HAP-1 (cell line): ENCODE measurements at regions not wholly inside any gene's neighbourhood (a gene's known extent, or its start where the extent isn't known, plus 50 kb on each side); places are given as distances from the start of the nearest gene placed in this dataset.

Experiments
- DNase-seq, 2 experiments: peaks; one replicate each; pipeline ENCODE4 v3.0.0-alpha.2; 2016 to 2020; ENCODE audit warnings: low spot score in 2 of 2
- H3K27me3 ChIP-seq: fragments of 250-450 bp; sonication (Bioruptor Pico); 2 replicates; pipeline ENCODE4 v1.5.1; 2020; ENCODE audit warnings: low read depth, mild to moderate bottlenecking, moderate library complexity
- H3K36me3 ChIP-seq: fragments of 250-450 bp; sonication (Bioruptor Pico); replicated peaks from 2 replicates; pipeline ENCODE4 v1.5.1; 2020; ENCODE audit warnings: mild to moderate bottlenecking
- H3K4me1 ChIP-seq: fragments of 250-450 bp; sonication (Bioruptor Pico); 2 replicates; pipeline ENCODE4 v1.5.1; 2020; ENCODE audit warnings: mild to moderate bottlenecking
- H3K4me3 ChIP-seq: fragments of 250-450 bp; sonication (Bioruptor Pico); 2 replicates; pipeline ENCODE4 v1.5.1; 2020; ENCODE audit warnings: mild to moderate bottlenecking, moderate library complexity
- H3K9me3 ChIP-seq: fragments of 250-450 bp; sonication (Bioruptor Pico); 2 replicates; pipeline ENCODE4 v1.5.1; 2020; ENCODE audit warnings: mild to moderate bottlenecking, moderate library complexity
- in situ Hi-C: fragments of 300-500 bp; cut with MboI; formaldehyde crosslinking; loops from 3 replicates; pipeline ENCODE4 v1.14.3; 2020; ENCODE audit warnings: low sequenced_read_pairs, inconsistent platforms, mixed read lengths

GRCh38 chr7:45990276-45990675, 69.2 kb upstream of the IGFBP3 start:
- no peak for DNase-seq
- H3K4me3 ChIP-seq = no peak overlapping the region
- in situ Hi-C loops = no loop called here
- no peaks in the 10 kb centered on the region for H3K9me3 ChIP-seq
- H3K4me1 ChIP-seq = no peaks in the 10 kb centered on the region
- no peaks in the 10 kb centered on the region for H3K27me3 ChIP-seq
- H3K36me3 ChIP-seq = no peaks in the 10 kb centered on the region

- no peaks in the 10 kb centered on the region for H3K27me3 ChIP-seq
- in situ Hi-C loops = no loop called here
- no peak overlapping the region for H3K4me3 ChIP-seq
- H3K4me1 ChIP-seq = no peaks in the 10 kb centered on the region
- H3K9me3 ChIP-seq = no peaks in the 10 kb centered on the region
- no peaks in the 10 kb centered on the region for H3K36me3 ChIP-seq
- DNase-seq = no peak
These were observed 67.5 kb upstream of the IGFBP3 start for GRCh38 chr7:45988405-45989057.

GRCh38 chr7:45987521-45988290, 66.6 kb upstream of the IGFBP3 start:
- Histone ChIP-seq H3K4me3 (no peak overlapping the region), H3K36me3 (no peaks in the 10 kb centered on the region), H3K9me3 (no peaks in the 10 kb centered on the region), H3K4me1 (no peaks in the 10 kb centered on the region), H3K27me3 (no peaks in the 10 kb centered on the region)
- no peak for DNase-seq
- in situ Hi-C loops = no loop called here

GRCh38 chr7:45986355-45987298, 65.6 kb upstream of the IGFBP3 start:
- Histone ChIP-seq H3K4me3 (no peak overlapping the region), H3K4me1 (no peaks in the 10 kb centered on the region), H3K36me3 (no peaks in the 10 kb centered on the region), H3K9me3 (no peaks in the 10 kb centered on the region), H3K27me3 (no peaks in the 10 kb centered on the region)
- in situ Hi-C loops = no loop called here
- DNase-seq = no peak

GRCh38 chr7:45985902-45986301, 64.8 kb upstream of the IGFBP3 start:
- Histone ChIP-seq H3K36me3 (no peaks in the 10 kb centered on the region), H3K4me3 (no peak overlapping the region), H3K27me3 (no peaks in the 10 kb centered on the region), H3K9me3 (no peaks in the 10 kb centered on the region), H3K4me1 (no peaks in the 10 kb centered on the region)
- in situ Hi-C loops = no loop called here
- no peak for DNase-seq

- Histone ChIP-seq H3K27me3 (no peaks in the 10 kb centered on the region), H3K36me3 (no peaks in the 10 kb centered on the region), H3K9me3 (no peaks in the 10 kb centered on the region), H3K4me3 (no peak overlapping the region), H3K4me1 (no peaks in the 10 kb centered on the region)
- no peak for DNase-seq
- in situ Hi-C loops = no loop called here
These were observed 63.6 kb upstream of the IGFBP3 start for GRCh38 chr7:45984386-45985295.

GRCh38 chr7:45983720-45984255, 62.7 kb upstream of the IGFBP3 start:
- in situ Hi-C loops = no loop called here
- Histone ChIP-seq H3K27me3 (no peaks in the 10 kb centered on the region), H3K4me1 (no peaks in the 10 kb centered on the region), H3K36me3 (no peaks in the 10 kb centered on the region), H3K9me3 (no peaks in the 10 kb centered on the region), H3K4me3 (no peak overlapping the region)
- no peak for DNase-seq

GRCh38 chr7:45982907-45983719, 62.0 kb upstream of the IGFBP3 start:
- Histone ChIP-seq H3K27me3 (no peaks in the 10 kb centered on the region), H3K4me3 (no peak overlapping the region), H3K9me3 (no peaks in the 10 kb centered on the region), H3K4me1 (no peaks in the 10 kb centered on the region), H3K36me3 (no peaks in the 10 kb centered on the region)
- no peak for DNase-seq
- in situ Hi-C loops = no loop called here

GRCh38 chr7:45982132-45982531, 61.1 kb upstream of the IGFBP3 start:
- Histone ChIP-seq H3K9me3 (no peaks in the 10 kb centered on the region), H3K4me3 (no peak overlapping the region), H3K4me1 (no peaks in the 10 kb centered on the region), H3K27me3 (no peaks in the 10 kb centered on the region), H3K36me3 (no peaks in the 10 kb centered on the region)
- in situ Hi-C loops = no loop called here
- DNase-seq = no peak

GRCh38 chr7:45980973-45981372, 59.9 kb upstream of the IGFBP3 start:
- DNase-seq = no peak
- Histone ChIP-seq H3K36me3 (no peaks in the 10 kb centered on the region), H3K9me3 (no peaks in the 10 kb centered on the region), H3K4me3 (no peak overlapping the region), H3K4me1 (no peaks in the 10 kb centered on the region), H3K27me3 (no peaks in the 10 kb centered on the region)
- in situ Hi-C loops = no loop called here

- DNase-seq = no peak
- no peaks in the 10 kb centered on the region for H3K36me3 ChIP-seq
- no peaks in the 10 kb centered on the region for H3K27me3 ChIP-seq
- H3K9me3 ChIP-seq = no peaks in the 10 kb centered on the region
- H3K4me3 ChIP-seq = no peak overlapping the region
- in situ Hi-C loops = no loop called here
- no peaks in the 10 kb centered on the region for H3K4me1 ChIP-seq
These were observed 59.3 kb upstream of the IGFBP3 start for GRCh38 chr7:45980181-45980905.
